SU-DHL-6 (cell line): ENCODE measurements at regions not wholly inside any gene's neighbourhood (a gene's known extent, or its start where the extent isn't known, plus 50 kb on each side); places are given as distances from the start of the nearest gene placed in this dataset.

Source experiments
- H2AFZ ChIP-seq: fragments of 200-600 bp; sonication (generic); 2 replicates; pipeline ENCODE4 v1.6.1; 2014; ENCODE audit warnings: low read depth, mild to moderate bottlenecking, moderate library complexity, mixed read lengths, antibody characterized with exemption, low read length; ENCODE audit not compliant: severe bottlenecking
- H3F3A ChIP-seq: fragments of 200-600 bp; shearing (Covaris generic); 2 replicates; pipeline ENCODE4 v1.6.0; 2016; ENCODE audit warnings: antibody characterized with exemption, mild to moderate bottlenecking; ENCODE audit not compliant: insufficient read depth
- H3K27ac ChIP-seq: fragments of 200-600 bp; sonication (generic); 2 replicates; pipeline ENCODE4 v1.5.1; 2016; ENCODE audit warnings: low read depth, mild to moderate bottlenecking, low read length, moderate library complexity, mixed read lengths
- H3K27me3 ChIP-seq: fragments of 200-600 bp; sonication (generic), shearing (Covaris generic); 2 replicates; pipeline ENCODE4 v1.6.0; 2014; ENCODE audit warnings: mild to moderate bottlenecking, low read length
- H3K36me3 ChIP-seq: fragments of 200-600 bp; sonication (generic); 2 replicates; pipeline ENCODE4 v1.6.1; 2014; ENCODE audit warnings: mild to moderate bottlenecking, low read length, mixed read lengths
- H3K4me2 ChIP-seq: fragments of 300-600, 200-600 bp; shearing (Covaris generic), sonication (generic); 2 replicates; pipeline ENCODE4 v1.6.0; 2014; ENCODE audit warnings: low read length, low read depth, mild to moderate bottlenecking; ENCODE audit not compliant: poor library complexity, severe bottlenecking
- H3K4me3 ChIP-seq: fragments of 200-600 bp; sonication (generic); 2 replicates; pipeline ENCODE4 v1.5.1; 2014; ENCODE audit warnings: antibody characterized with exemption, low read length, mild to moderate bottlenecking, mixed read lengths; ENCODE audit not compliant: insufficient read depth, poor library complexity, severe bottlenecking
- H3K79me2 ChIP-seq: fragments of 200-600 bp; sonication (generic); 2 replicates; pipeline ENCODE4 v1.6.1; 2014; ENCODE audit warnings: mild to moderate bottlenecking, low read length, moderate library complexity; ENCODE audit not compliant: insufficient read depth
- H3K9ac ChIP-seq: fragments of 200-600 bp; sonication (generic); 2 replicates; pipeline ENCODE4 v1.7.0; 2014; ENCODE audit warnings: mild to moderate bottlenecking, low read length
- H3K9me2 ChIP-seq: fragments of 200-600 bp; sonication (generic); replicated peaks from 2 replicates; pipeline ENCODE4 v1.6.1; 2014; ENCODE audit warnings: low read length; ENCODE audit not compliant: insufficient read depth
- H3K9me3 ChIP-seq: fragments of 200-600 bp; sonication (generic); 2 replicates; pipeline ENCODE4 v1.6.1; 2014; ENCODE audit warnings: low read length, mixed read lengths; ENCODE audit not compliant: insufficient read depth
- H4K20me1 ChIP-seq: fragments of 200-600 bp; sonication (generic); 2 replicates; pipeline ENCODE4 v1.6.1; 2014; ENCODE audit warnings: low read depth, mild to moderate bottlenecking, antibody characterized with exemption, low read length, moderate library complexity, mixed read lengths
- CTCF ChIP-seq: fragments of 200-600 bp; sonication (generic); IDR thresholded peaks from one replicate; pipeline ENCODE4 v1.5.1; 2017; ENCODE audit warnings: antibody characterized with exemption, mild to moderate bottlenecking, low read length, moderate library complexity; ENCODE audit not compliant: insufficient read depth, poor library complexity, severe bottlenecking
- EZH2phosphoT487 ChIP-seq: fragments of 200-600 bp; sonication (generic), shearing (Covaris generic); conservative IDR thresholded peaks from 2 replicates; pipeline ENCODE4 v1.6.1; 2018; ENCODE audit warnings: mild to moderate bottlenecking, antibody characterized with exemption, low read length, moderate library complexity, mixed read lengths

GRCh38 chr7:131003634-131004033 lies 269.6 kb upstream of the KLF14 start:
- no peaks in the 10 kb centered on the region for H3K36me3 ChIP-seq
- peaks cover 9% of the 10 kb centered on the region for H3K79me2 ChIP-seq
- TF ChIP-seq EZH2phosphoT487 (no peak), CTCF (no peak)

DNA sequence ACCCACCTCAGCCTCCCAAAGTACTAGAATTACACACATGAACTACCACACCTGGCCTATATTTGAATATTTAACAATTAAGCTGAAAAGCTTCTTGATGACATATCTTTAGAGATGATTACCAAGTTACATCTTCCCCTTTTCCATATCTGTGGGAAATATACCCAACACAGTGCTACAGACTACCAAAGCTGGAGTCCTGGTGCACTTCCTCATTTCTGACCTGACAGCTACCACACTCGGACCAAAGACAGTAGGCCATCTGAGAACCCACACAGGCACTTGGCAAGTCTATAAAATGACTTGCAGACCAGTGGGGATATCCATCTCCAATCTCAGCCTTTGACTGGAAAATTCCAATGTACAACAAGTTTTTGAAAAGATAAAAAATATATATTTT lies 270.4 kb upstream of the KLF14 start:
- Histone ChIP-seq H3K9me3 (no peaks in the 10 kb centered on the region), H3K27me3 (no peaks in the 10 kb centered on the region), H3F3A (peaks cover 10% of the 10 kb centered on the region; the same call in 1 of the 2 replicates), H3K9ac (no peak overlapping the region), H3K79me2 (peaks cover 9% of the 10 kb centered on the region), H3K4me2 (no peak overlapping the region), H2AFZ (no peak overlapping the region), H3K9me2 (no peaks in the 10 kb centered on the region), H3K4me3 (no peak overlapping the region), H3K36me3 (no peaks in the 10 kb centered on the region), H4K20me1 (no peaks in the 10 kb centered on the region), H3K27ac (no peak overlapping the region)
- no peak for TF ChIP-seq EZH2phosphoT487
- no peak for TF ChIP-seq CTCF

More at GRCh38 chr7:131003634-131004033, 269.6 kb upstream of the KLF14 start:
- Histone ChIP-seq H3K9me2 (no peaks in the 10 kb centered on the region), H3K27ac (no peak overlapping the region), H3K9ac (no peak overlapping the region), H3K9me3 (no peaks in the 10 kb centered on the region), H4K20me1 (no peaks in the 10 kb centered on the region), H2AFZ (no peak overlapping the region), H3K4me2 (no peak overlapping the region), H3K27me3 (no peaks in the 10 kb centered on the region), H3F3A (peaks cover 8% of the 10 kb centered on the region; the same call in 1 of the 2 replicates), H3K4me3 (no peak overlapping the region)

GRCh38 chr7:131007439-131008330 lies 273.7 kb upstream of the KLF14 start:
- Histone ChIP-seq H3K27me3 (no peaks in the 10 kb centered on the region), H3K4me3 (peak overlapping the region; percentile 21), H3F3A (peaks cover 10% of the 10 kb centered on the region; the same call in 1 of the 2 replicates), H3K79me2 (peaks cover 4% of the 10 kb centered on the region; the same call in 1 of the 2 replicates), H3K36me3 (no peaks in the 10 kb centered on the region), H3K9me2 (no peaks in the 10 kb centered on the region), H4K20me1 (no peaks in the 10 kb centered on the region; the same call in 1 of the 2 replicates), H2AFZ (peak overlapping the region; percentile 69), H3K4me2 (peak overlapping the region; percentile 55), H3K9me3 (no peaks in the 10 kb centered on the region), H3K9ac (peak overlapping the region; percentile 40), H3K27ac (peak overlapping the region; percentile 30; the same call in 1 of the 2 replicates)
- TF ChIP-seq CTCF (peak; percentile 38), EZH2phosphoT487 (no peak)
